ENCODE measurements at regions not wholly inside any gene's neighbourhood (a gene's known extent, or its start where the extent isn't known, plus 50 kb on each side); places are given as distances from the start of the nearest gene placed in this dataset.

GRCh38 chr12:4213471-4213870 lies 60.1 kb upstream of the CCND2 start:
- TF ChIP-seq POLR2A (IDR thresholded peaks at IDR 0.05; ENCODE audit: borderline replicate concordance, extremely low read depth, insufficient read depth, insufficient read length) (no peak), EZH2 (IDR thresholded peaks at IDR 0.05) (no peak), SP1 (IDR thresholded peaks at IDR 0.05; ENCODE audit: low read depth) (no peak), RAD21 (IDR thresholded peaks at IDR 0.05; ENCODE audit: low read depth) (no peak), SIN3A (IDR thresholded peaks at IDR 0.05; ENCODE audit: low read depth) (no peak), CTCF (IDR thresholded peaks at IDR 0.05 in 2 of 3, conservative IDR thresholded peaks at IDR 0.05 in 1 of 3; ENCODE audit: borderline replicate concordance in 1 of 3, insufficient read depth in 1 of 3, low read depth in 2 of 3, low read length in 2 of 3) (no peak), ZBTB33 (IDR thresholded peaks at IDR 0.05; ENCODE audit: extremely low read depth, insufficient replicate concordance, low read length) (no peak), CEBPB (IDR thresholded peaks at IDR 0.05; ENCODE audit: low read depth) (no peak), SRF (IDR thresholded peaks at IDR 0.05; ENCODE audit: low read depth) (no peak), POLR2AphosphoS5 (IDR thresholded peaks at IDR 0.05; ENCODE audit: low read depth, low read length) (no peak), ATF3 (IDR thresholded peaks at IDR 0.05) (no peak), ZNF274 (IDR thresholded peaks at IDR 0.05; ENCODE audit: low read depth, low read length) (no peak), YY1 (IDR thresholded peaks at IDR 0.05; ENCODE audit: extremely low read depth, insufficient replicate concordance, low read depth, low read length) (no peak), TCF7L2 (IDR thresholded peaks at IDR 0.05; ENCODE audit: borderline replicate concordance, extremely low read depth, insufficient read depth, insufficient read length) (no peak)

Data from HCT116 (cell line).